GM21723 (cell line): ENCODE measurements at regions not wholly inside any gene's neighbourhood (a gene's known extent, or its start where the extent isn't known, plus 50 kb on each side); places are given as distances from the start of the nearest gene placed in this dataset.
A peak's percentile ranks its signal among the peaks of the same experiment; 100 is the strongest.

Source experiments
- ATAC-seq: cut with Tn5 transposase; IDR thresholded peaks from one replicate; pipeline ENCODE4 v1.9.1; 2021; ENCODE audit warnings: mild to moderate bottlenecking, moderate library complexity; ENCODE audit not compliant: unreplicated experiment

GRCh38 chr11:80239217-80239616 is 798.4 kb upstream of the TENM4 start:
- no peak for ATAC-seq

- ATAC-seq = no peak
These were observed 787.1 kb upstream of the TENM4 start for GRCh38 chr11:80227915-80228314.

GRCh38 chr11:80214413-80214812 is 773.6 kb upstream of the TENM4 start:
- ATAC-seq = no peak

GRCh38 chr11:80211673-80212072 is 770.8 kb upstream of the TENM4 start:
- no peak for ATAC-seq

- no peak for ATAC-seq
These were observed 763.2 kb upstream of the TENM4 start for GRCh38 chr11:80204021-80204420.

- no peak for ATAC-seq
These were observed 756.2 kb upstream of the TENM4 start for GRCh38 chr11:80196932-80197554.

- ATAC-seq = no peak
These were observed 755.2 kb upstream of the TENM4 start for GRCh38 chr11:80196041-80196440.

GRCh38 chr11:80194625-80195024 is 753.8 kb upstream of the TENM4 start:
- no peak for ATAC-seq

- no peak for ATAC-seq
These were observed 753.2 kb upstream of the TENM4 start for GRCh38 chr11:80194016-80194415.

GRCh38 chr11:80188076-80188627 is 747.3 kb upstream of the TENM4 start:
- no peak for ATAC-seq

GRCh38 chr11:80186692-80187091 is 745.9 kb upstream of the TENM4 start:
- no peak for ATAC-seq

- no peak for ATAC-seq
These were observed 742.1 kb upstream of the TENM4 start for GRCh38 chr11:80182901-80183300.

- ATAC-seq = no peak
These were observed 732.7 kb upstream of the TENM4 start for GRCh38 chr11:80173371-80174136.

GRCh38 chr11:80168796-80169195 is 728.0 kb upstream of the TENM4 start:
- ATAC-seq = no peak

- ATAC-seq = no peak
These were observed 726.9 kb upstream of the TENM4 start for GRCh38 chr11:80167766-80168165.

- ATAC-seq = no peak
These were observed 724.9 kb upstream of the TENM4 start for GRCh38 chr11:80165744-80166143.

GRCh38 chr11:80163441-80163840 is 722.6 kb upstream of the TENM4 start:
- no peak for ATAC-seq

GRCh38 chr11:80163011-80163410 is 722.2 kb upstream of the TENM4 start:
- no peak for ATAC-seq

- ATAC-seq = no peak
These were observed 721.6 kb upstream of the TENM4 start for GRCh38 chr11:80162387-80162786.

- ATAC-seq = no peak
These were observed 716.6 kb upstream of the TENM4 start for GRCh38 chr11:80157447-80157846.

- ATAC-seq = no peak
These were observed 715.2 kb upstream of the TENM4 start for GRCh38 chr11:80156062-80156461.

GRCh38 chr11:80155412-80156017 is 714.7 kb upstream of the TENM4 start:
- ATAC-seq = peak; percentile 63
